Body of pancreas (tissue), 4 donors: ENCODE measurements at regions not wholly inside any gene's neighbourhood (a gene's known extent, or its start where the extent isn't known, plus 50 kb on each side); places are given as distances from the start of the nearest gene placed in this dataset.

Experiments
- ATAC-seq: fragments of 150-250 bp; one replicate; pipeline ENCODE4 v1.9.1; 2016
- DNase-seq, 4 donors: peaks; one replicate each; pipeline ENCODE4 v3.0.0-alpha.2; 2019
- H3K27ac ChIP-seq, 4 donors: fragments of 200-600 bp; sonication (generic); 1 replicate in 3 of 4; 2 replicates in 1 of 4; pipeline versions ENCODE4 v1.5.1 to v1.6.1; 2016 to 2019; ENCODE audit warnings: mild to moderate bottlenecking in 1 of 4, mixed read lengths in 1 of 4, moderate library complexity in 1 of 4
- H3K27me3 ChIP-seq, 2 donors: fragments of 200-600 bp; sonication (generic); one replicate each; pipeline ENCODE4 v1.6.0; 2016; ENCODE audit warnings: mild to moderate bottlenecking in 1 of 2
- H3K36me3 ChIP-seq, 2 donors: fragments of 200-600 bp; sonication (generic); replicated peaks in 1 of 2; 2 replicates each; pipeline ENCODE4 v1.5.1; 2016; ENCODE audit warnings: low read depth in 2 of 2; ENCODE audit not compliant: insufficient read depth in 1 of 2
- H3K4me1 ChIP-seq: fragments of 200-600 bp; sonication (generic); one replicate; pipeline ENCODE4 v1.6.0; 2016
- H3K4me3 ChIP-seq, 2 donors: fragments of 200-600 bp; sonication (generic); 1 replicate in 1 of 2; 2 replicates in 1 of 2; pipeline ENCODE4 v1.5.1; 2016 to 2019
- H3K9me3 ChIP-seq, 3 donors: fragments of 200-600 bp; sonication (generic); 1 replicate in 2 of 3; 2 replicates in 1 of 3; pipeline ENCODE4 v1.5.1; 2016
- POLR2A ChIP-seq, 3 donors: fragments of 450-650 bp; IDR thresholded peaks; one replicate each; pipeline ENCODE4 v1.6.1; 2016; ENCODE audit warnings: antibody characterized with exemption in 3 of 3, mild to moderate bottlenecking in 2 of 3
- WGBS, 2 donors: methylation state at CpG; one replicate each; pipeline ENCODE4 v1.1.5; 2017; 5-methylcytosine and 5-hydroxymethylcytosine counted together
- intact Hi-C: fragments of 100-400 bp; cut with DNase I; formaldehyde crosslinking; loops from one replicate; pipeline ENCODE4 v1.15.1; 2023
- TF ChIP-seq, protein P1 (sequence below), 7 experiments: fragments of 450-650 bp in 4 of 7; fragments of 200-600 bp in 3 of 7; sonication (generic) in 3 of 7; IDR thresholded peaks; one replicate each; pipeline ENCODE4 v1.5.1; 2016 to 2019; ENCODE audit warnings: antibody characterized with exemption in 7 of 7

DNA sequence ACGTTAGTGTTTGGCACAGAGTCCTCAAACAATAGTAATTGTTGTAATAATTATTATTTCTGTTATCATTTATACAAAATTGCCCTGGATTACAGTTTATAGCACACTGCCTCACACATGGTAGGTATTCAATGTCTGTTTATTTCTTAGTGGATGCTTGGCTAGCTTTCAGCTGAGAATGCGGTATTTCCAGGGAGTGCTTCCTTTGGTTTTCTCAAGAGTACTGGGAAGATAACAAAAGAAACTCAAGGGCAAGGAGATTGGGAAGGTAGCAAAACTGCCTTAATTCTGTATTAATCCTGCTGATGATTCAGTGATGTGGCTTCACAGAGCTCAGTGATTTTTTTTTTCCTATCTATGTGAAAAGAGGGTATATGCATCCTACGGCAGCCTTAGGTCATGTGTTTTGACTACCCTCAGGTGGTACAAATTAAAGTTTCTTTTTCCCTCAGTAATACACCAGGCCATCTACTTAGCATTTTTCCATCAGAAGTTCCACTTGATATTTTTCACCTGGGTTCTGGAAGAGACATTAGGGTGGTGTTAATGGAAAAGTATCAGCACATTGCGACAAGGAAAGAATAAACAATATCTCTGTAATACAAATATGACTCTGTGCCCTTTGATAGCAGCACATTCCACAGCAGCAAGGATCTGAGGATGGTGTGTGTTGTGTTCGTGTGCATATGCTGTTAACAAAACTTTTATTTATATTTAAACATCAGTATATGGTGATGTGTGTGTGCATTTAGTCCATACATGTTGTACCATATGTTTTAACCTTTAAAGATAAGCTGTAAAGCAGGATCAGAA lies 124.3 kb upstream of the RASGEF1B start:
- TF ChIP-seq, protein P1, sequence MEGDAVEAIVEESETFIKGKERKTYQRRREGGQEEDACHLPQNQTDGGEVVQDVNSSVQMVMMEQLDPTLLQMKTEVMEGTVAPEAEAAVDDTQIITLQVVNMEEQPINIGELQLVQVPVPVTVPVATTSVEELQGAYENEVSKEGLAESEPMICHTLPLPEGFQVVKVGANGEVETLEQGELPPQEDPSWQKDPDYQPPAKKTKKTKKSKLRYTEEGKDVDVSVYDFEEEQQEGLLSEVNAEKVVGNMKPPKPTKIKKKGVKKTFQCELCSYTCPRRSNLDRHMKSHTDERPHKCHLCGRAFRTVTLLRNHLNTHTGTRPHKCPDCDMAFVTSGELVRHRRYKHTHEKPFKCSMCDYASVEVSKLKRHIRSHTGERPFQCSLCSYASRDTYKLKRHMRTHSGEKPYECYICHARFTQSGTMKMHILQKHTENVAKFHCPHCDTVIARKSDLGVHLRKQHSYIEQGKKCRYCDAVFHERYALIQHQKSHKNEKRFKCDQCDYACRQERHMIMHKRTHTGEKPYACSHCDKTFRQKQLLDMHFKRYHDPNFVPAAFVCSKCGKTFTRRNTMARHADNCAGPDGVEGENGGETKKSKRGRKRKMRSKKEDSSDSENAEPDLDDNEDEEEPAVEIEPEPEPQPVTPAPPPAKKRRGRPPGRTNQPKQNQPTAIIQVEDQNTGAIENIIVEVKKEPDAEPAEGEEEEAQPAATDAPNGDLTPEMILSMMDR (IDR thresholded peaks at IDR 0.05), result no peak
- no peak for TF ChIP-seq POLR2A (IDR thresholded peaks at IDR 0.05)
- Histone ChIP-seq H3K36me3 (no peaks in the 10 kb centered on the region), H3K27ac (no peak overlapping the region), H3K27me3 (no peaks in the 10 kb centered on the region), H3K4me1 (no peaks in the 10 kb centered on the region), H3K4me3 (no peak overlapping the region), H3K9me3 (no peaks in the 10 kb centered on the region)
- DNase-seq, result no peak
- 33 to 38% methylated on average over 5 of the region's 5 CpGs for WGBS, 2 donors
- no peak for ATAC-seq
- intact Hi-C loops, result no loop called here

DNA sequence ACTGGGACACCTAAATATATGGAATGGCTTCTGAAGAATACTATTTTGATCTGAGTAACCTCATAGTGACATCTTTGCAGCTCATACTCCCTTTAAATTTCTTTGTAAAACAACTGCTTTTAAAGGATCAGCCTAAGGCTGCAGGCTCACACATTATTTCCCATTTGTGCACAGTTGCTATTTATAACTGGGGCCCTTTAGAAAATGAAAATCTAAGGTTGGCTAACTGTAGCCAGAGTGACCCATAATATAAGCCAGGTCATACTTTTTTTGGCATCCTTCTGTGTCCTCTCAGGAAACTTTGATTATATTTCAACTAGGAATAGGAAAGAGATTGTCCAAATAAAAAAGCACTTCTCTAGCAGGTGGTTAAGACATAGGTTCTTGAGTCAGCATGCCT lies 123.6 kb upstream of the RASGEF1B start:
- no peaks in the 10 kb centered on the region for H3K27me3 ChIP-seq
- TF ChIP-seq POLR2A (IDR thresholded peaks at IDR 0.05), result no peak
- TF ChIP-seq, protein P1 (IDR thresholded peaks at IDR 0.05), result no peak
- H3K27ac ChIP-seq, result no peak overlapping the region
- intact Hi-C loops, result no loop called here
- no peak for ATAC-seq
- H3K4me3 ChIP-seq, result no peak overlapping the region
- no peaks in the 10 kb centered on the region for H3K36me3 ChIP-seq
- no peaks in the 10 kb centered on the region for H3K4me1 ChIP-seq
- DNase-seq, result no peak
- H3K9me3 ChIP-seq, result no peaks in the 10 kb centered on the region

- no peak for ATAC-seq
- Histone ChIP-seq H3K4me1 (no peaks in the 10 kb centered on the region), H3K36me3 (no peaks in the 10 kb centered on the region), H3K27me3 (no peaks in the 10 kb centered on the region), H3K27ac (no peak overlapping the region), H3K4me3 (no peak overlapping the region), H3K9me3 (no peaks in the 10 kb centered on the region)
- intact Hi-C loops, result no loop called here
- no peak for TF ChIP-seq POLR2A (IDR thresholded peaks at IDR 0.05)
- TF ChIP-seq, protein P1 (IDR thresholded peaks at IDR 0.05), result no peak
- WGBS, 2 donors, result 74 to 80% methylated on average over 4 of the region's 4 CpGs
- no peak for DNase-seq
Measured at GRCh38 chr4:81594490-81595159, 122.9 kb upstream of the RASGEF1B start.

DNA sequence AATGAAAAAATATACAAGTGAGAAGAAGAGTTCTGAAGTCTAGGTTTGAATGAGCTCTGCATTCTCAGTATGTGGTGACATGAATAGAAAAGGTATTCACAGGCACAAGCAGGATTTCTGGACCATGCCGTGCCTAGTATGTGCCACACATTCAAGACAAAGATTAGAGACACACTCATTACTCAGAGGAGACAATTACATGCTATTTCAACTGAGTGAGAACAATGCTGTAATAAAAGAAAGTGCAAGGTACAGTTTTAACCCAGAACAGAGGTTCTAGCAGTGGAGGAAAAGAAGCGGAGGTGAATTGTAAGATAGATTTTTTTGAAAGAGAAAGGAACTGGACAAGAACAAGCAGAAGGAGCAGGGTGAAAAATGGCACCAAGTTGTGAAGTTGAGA lies 121.0 kb upstream of the RASGEF1B start:
- ATAC-seq (no peak), DNase-seq (no peak)
- Histone ChIP-seq H3K27ac (no peak overlapping the region), H3K9me3 (no peaks in the 10 kb centered on the region), H3K4me3 (no peak overlapping the region), H3K27me3 (no peaks in the 10 kb centered on the region), H3K36me3 (no peaks in the 10 kb centered on the region), H3K4me1 (no peaks in the 10 kb centered on the region)
- intact Hi-C loops, result no loop called here
- 67 to 72% methylated on average over 2 of the region's 2 CpGs for WGBS, 2 donors
- TF ChIP-seq POLR2A (IDR thresholded peaks at IDR 0.05), result no peak
- TF ChIP-seq, protein P1 (IDR thresholded peaks at IDR 0.05), result no peak
